ENCODE measurements at regions not wholly inside any gene's neighbourhood (a gene's known extent, or its start where the extent isn't known, plus 50 kb on each side); places are given as distances from the start of the nearest gene placed in this dataset.

DNA sequence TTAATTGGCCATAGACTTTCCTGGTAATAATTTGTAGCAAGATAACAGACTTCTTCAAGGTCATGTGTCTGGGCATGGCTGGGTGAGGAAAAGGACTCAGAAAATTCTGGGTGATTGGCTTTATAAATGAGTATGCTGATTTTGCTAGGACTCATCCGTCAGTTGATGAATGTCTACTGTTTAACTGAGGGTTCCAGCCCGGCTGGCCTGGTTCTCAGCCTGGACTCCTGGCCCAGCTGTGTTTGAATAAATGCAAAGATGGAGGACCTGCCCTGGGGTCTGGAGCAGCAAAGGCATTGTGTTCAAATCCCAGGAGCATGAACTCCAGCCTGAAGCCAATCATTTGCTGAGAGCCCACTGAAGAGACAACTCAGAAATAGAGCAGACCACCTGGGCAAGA, 323.2 kb downstream of the LRFN2 start:
- Histone ChIP-seq H3K27me3 (ENCODE audit: control insufficient read depth, extremely low read depth, insufficient read depth, low read length) (no peaks in the 10 kb centered on the region), H3K9me3 (ENCODE audit: control insufficient read depth, low read depth, low read length) (no peaks in the 10 kb centered on the region), H3K9ac (ENCODE audit: control insufficient read depth, extremely low read depth, insufficient read depth, low read length) (no peak overlapping the region), H3K4me3 (ENCODE audit: control insufficient read depth in 2 of 3, extremely low read depth in 1 of 3, insufficient read depth in 2 of 3, low read depth in 1 of 3, low read length in 3 of 3) (no peak overlapping the region), H2AFZ (ENCODE audit: control insufficient read depth, low read length) (no peak overlapping the region), H3K36me3 (ENCODE audit: control insufficient read depth in 2 of 2, extremely low read depth in 1 of 2, insufficient read depth in 2 of 2, low read length in 2 of 2) (no peaks in the 10 kb centered on the region), H4K20me1 (ENCODE audit: control insufficient read depth, extremely low read depth, insufficient read depth, low read length) (no peaks in the 10 kb centered on the region), H3K27ac (ENCODE audit: control insufficient read depth, insufficient read depth, low read length) (no peak overlapping the region), H3K79me2 (ENCODE audit: control insufficient read depth, insufficient read depth, low read length) (no peaks in the 10 kb centered on the region), H3K9me1 (ENCODE audit: control insufficient read depth, extremely low read depth, insufficient read depth, low read length) (no peaks in the 10 kb centered on the region), H3K4me1 (ENCODE audit: control insufficient read depth, extremely low read depth, insufficient read depth, low read length) (no peaks in the 10 kb centered on the region), H3K4me2 (ENCODE audit: control insufficient read depth, extremely low read depth, insufficient read depth, low read depth, low read length) (no peak overlapping the region)
- dilution Hi-C loops (cut with MboI; ENCODE audit: extremely low pct_ligation_motif_present, low sequenced_read_pairs): no loop called here
- no peak for DNase-seq (ENCODE audit: low read depth, low spot score)
- TF ChIP-seq EZH2 (IDR thresholded peaks at IDR 0.05; ENCODE audit: low read length): no peak
- TF ChIP-seq CTCF (optimal IDR thresholded peaks at IDR 0.05 in 1 of 3, IDR thresholded peaks at IDR 0.05 in 1 of 3, conservative IDR thresholded peaks at IDR 0.05 in 1 of 3; ENCODE audit: extremely low read depth in 1 of 3, insufficient read depth in 2 of 3, low read length in 3 of 3): no peak
- FAIRE-seq: no peak

DNA sequence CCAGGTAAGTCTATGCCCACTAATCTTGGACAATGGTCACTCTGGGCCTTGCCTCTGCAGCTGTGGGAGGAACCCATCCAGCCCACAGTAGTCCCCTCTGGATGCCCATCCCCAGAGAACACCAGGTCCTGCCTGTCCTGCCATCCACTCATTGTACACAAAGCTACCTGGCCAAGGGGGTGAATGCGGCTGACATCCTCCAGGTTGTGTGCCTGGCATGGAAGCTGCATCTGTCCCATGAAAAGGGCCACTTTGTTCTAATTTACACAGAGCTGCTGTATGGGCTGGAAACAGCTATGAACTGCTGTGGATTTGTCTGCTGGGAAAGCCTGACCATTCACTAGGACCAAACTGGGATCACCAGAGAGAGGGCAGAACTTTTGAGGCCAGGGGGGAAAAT, 324.8 kb downstream of the LRFN2 start:
- Histone ChIP-seq H3K9ac (ENCODE audit: control insufficient read depth, extremely low read depth, insufficient read depth, low read length) (no peak overlapping the region), H3K27ac (ENCODE audit: control insufficient read depth, insufficient read depth, low read length) (no peak overlapping the region), H4K20me1 (ENCODE audit: control insufficient read depth, extremely low read depth, insufficient read depth, low read length) (no peaks in the 10 kb centered on the region), H3K4me2 (ENCODE audit: control insufficient read depth, extremely low read depth, insufficient read depth, low read depth, low read length) (no peak overlapping the region), H3K4me1 (ENCODE audit: control insufficient read depth, extremely low read depth, insufficient read depth, low read length) (no peaks in the 10 kb centered on the region), H3K9me3 (ENCODE audit: control insufficient read depth, low read depth, low read length) (no peaks in the 10 kb centered on the region), H3K9me1 (ENCODE audit: control insufficient read depth, extremely low read depth, insufficient read depth, low read length) (no peaks in the 10 kb centered on the region), H2AFZ (ENCODE audit: control insufficient read depth, low read length) (no peak overlapping the region), H3K4me3 (ENCODE audit: control insufficient read depth in 2 of 3, extremely low read depth in 1 of 3, insufficient read depth in 2 of 3, low read depth in 1 of 3, low read length in 3 of 3) (no peak overlapping the region), H3K36me3 (ENCODE audit: control insufficient read depth in 2 of 2, extremely low read depth in 1 of 2, insufficient read depth in 2 of 2, low read length in 2 of 2) (no peaks in the 10 kb centered on the region), H3K27me3 (ENCODE audit: control insufficient read depth, extremely low read depth, insufficient read depth, low read length) (no peaks in the 10 kb centered on the region), H3K79me2 (ENCODE audit: control insufficient read depth, insufficient read depth, low read length) (no peaks in the 10 kb centered on the region)
- TF ChIP-seq CTCF (optimal IDR thresholded peaks at IDR 0.05 in 1 of 3, IDR thresholded peaks at IDR 0.05 in 1 of 3, conservative IDR thresholded peaks at IDR 0.05 in 1 of 3; ENCODE audit: extremely low read depth in 1 of 3, insufficient read depth in 2 of 3, low read length in 3 of 3) (no peak), EZH2 (IDR thresholded peaks at IDR 0.05; ENCODE audit: low read length) (no peak)
- dilution Hi-C loops (cut with MboI; ENCODE audit: extremely low pct_ligation_motif_present, low sequenced_read_pairs): no loop called here
- no peak for FAIRE-seq
- no peak for DNase-seq (ENCODE audit: low read depth, low spot score)

Measured in keratinocyte (primary cell).